GM12878 (cell line): ENCODE measurements at regions not wholly inside any gene's neighbourhood (a gene's known extent, or its start where the extent isn't known, plus 50 kb on each side); places are given as distances from the start of the nearest gene placed in this dataset.

ENCODE experiments used
- ATAC-seq: fragments of 200-7000 bp; cut with Tn5 transposase; 3 replicates; pipeline ENCODE4 v1.9.1; 2020; ENCODE audit warnings: mild to moderate bottlenecking, moderate library complexity
- BruUV-seq: library from RNA; stranded (reverse); fragments of 400-500 nt; replicated peaks from 2 replicates; lab custom pipeline; 2021; lab: Mats Ljungman, UMichigan
- CTCF ChIA-PET: fragments of 300-600 bp; sonication (Branson Sonifier 250); formaldehyde crosslinking; extraction: SDS; loops from one replicate; lab custom pipeline; 2021; ENCODE audit warnings: inconsistent platforms; lab: Yijun Ruan, JAX
- POLR2A ChIA-PET: fragments of 350-600 bp; formaldehyde crosslinking; extraction: SDS; loops from one replicate; lab custom pipeline; 2021; ENCODE audit warnings: inconsistent platforms; lab: Charles Lee
- RAD21 ChIA-PET: fragments of 300-600 bp; sonication (Branson Sonifier 250); formaldehyde crosslinking; loops from one replicate; lab custom pipeline; 2023; ENCODE audit warnings: antibody characterized with exemption; ENCODE audit not compliant: unreplicated experiment; lab: Charles Lee
- SMC1A ChIA-PET: fragments of 300-600 bp; sonication (Branson Sonifier 250); formaldehyde crosslinking; loops from one replicate; lab custom pipeline; 2023; ENCODE audit not compliant: unreplicated experiment, uncharacterized antibody; lab: Charles Lee
- DNase-seq: peaks from one replicate; pipeline ENCODE4 v3.0.0-alpha.2; 2011; ENCODE audit warnings: low read depth, low spot score
- FAIRE-seq: peaks from 3 replicates; lab custom pipeline; 2011; peaks lifted over from hg19 to GRCh38; lab: Jason Lieb, UNC
- H2AFZ ChIP-seq: 2 replicates; pipeline ENCODE4 v1.6.0; 2011; ENCODE audit warnings: low read depth, low read length, control low read depth; ENCODE audit not compliant: control insufficient read depth
- H3K27ac ChIP-seq: 2 replicates; pipeline ENCODE4 v1.5.1; 2011; ENCODE audit warnings: control low read depth; ENCODE audit not compliant: control insufficient read depth, insufficient read depth
- H3K27me3 ChIP-seq, 2 experiments: replicated peaks in 1 of 2; 2 replicates each; pipeline versions ENCODE4 v1.6.0 to v1.6.1; 2011; ENCODE audit warnings: low read length in 1 of 2; ENCODE audit not compliant: control insufficient read depth in 2 of 2, insufficient read depth in 2 of 2
- H3K36me3 ChIP-seq, 2 experiments: 2 replicates each; pipeline ENCODE4 v1.5.1; 2011; ENCODE audit warnings: low read length in 1 of 2; ENCODE audit not compliant: control insufficient read depth in 2 of 2, insufficient read depth in 2 of 2
- H3K4me1 ChIP-seq: 2 replicates; pipeline ENCODE4 v1.6.1; 2011; ENCODE audit warnings: mild to moderate bottlenecking, low read length, moderate library complexity, mixed read lengths; ENCODE audit not compliant: control insufficient read depth, insufficient read depth
- H3K4me2 ChIP-seq: 2 replicates; pipeline ENCODE4 v1.6.0; 2011; ENCODE audit warnings: control low read depth; ENCODE audit not compliant: control insufficient read depth, insufficient read depth
- H3K4me3 ChIP-seq: fragments of 200-600 bp; sonication (generic); 2 replicates; pipeline ENCODE4 v1.5.1; 2016
- H3K79me2 ChIP-seq: 2 replicates; pipeline ENCODE4 v1.6.0; 2011; ENCODE audit warnings: low read length; ENCODE audit not compliant: control insufficient read depth, insufficient read depth
- H3K9ac ChIP-seq: 2 replicates; pipeline ENCODE4 v1.8.0; 2011; ENCODE audit warnings: low read length, control low read depth, mixed read lengths; ENCODE audit not compliant: control insufficient read depth, insufficient read depth
- H3K9me3 ChIP-seq: replicated peaks from 3 replicates; pipeline ENCODE4 v1.5.1; 2011; ENCODE audit warnings: mild to moderate bottlenecking, low read length; ENCODE audit not compliant: control insufficient read depth, insufficient read depth
- H4K20me1 ChIP-seq: 2 replicates; pipeline ENCODE4 v1.6.0; 2011; ENCODE audit not compliant: control insufficient read depth, insufficient read depth
- CTCF ChIP-seq, 3 experiments: IDR thresholded peaks in 2 of 3; conservative IDR thresholded peaks in 1 of 3; 2 replicates each; pipeline ENCODE4 v1.5.1; 2011; ENCODE audit warnings: low read depth in 3 of 3, low read length in 3 of 3, mild to moderate bottlenecking in 3 of 3, control low read depth in 2 of 3, moderate library complexity in 2 of 3, inconsistent platforms in 1 of 3, mixed read lengths in 1 of 3; ENCODE audit not compliant: control insufficient read depth in 2 of 3, insufficient read depth in 1 of 3; ENCODE audit errors: extremely low read depth in 1 of 3
- WGBS: methylation state at CpG from one replicate; pipeline ENCODE4 v1.1.6; 2016; ENCODE audit warnings: low lambda C conversion rate; ENCODE audit not compliant: insufficient replicate concordance, insufficient coverage; ENCODE audit errors: missing lambda C conversion rate; 5-methylcytosine and 5-hydroxymethylcytosine counted together
- in situ Hi-C: fragments of 300-500 bp; cut with MboI; formaldehyde crosslinking; loops from 9 replicates; pipeline ENCODE4 v1.14.3; 2018; ENCODE audit warnings: mixed read lengths
- intact Hi-C: fragments of 100-400 bp; cut with micrococcal nuclease; formaldehyde crosslinking; loops from one replicate; pipeline ENCODE4 v1.14.2; 2022; ENCODE audit not compliant: unreplicated experiment
- TF ChIP-seq, protein P1 (sequence below): fragments of 450-650 bp; IDR thresholded peaks from 2 replicates; pipeline ENCODE4 v1.6.1; 2016; ENCODE audit warnings: mild to moderate bottlenecking, moderate library complexity, borderline replicate concordance

GRCh38 chr5:86986837-86987236, 280.8 kb upstream of the RASA1 start:
- Histone ChIP-seq H4K20me1 (no peaks in the 10 kb centered on the region), H3K4me2 (no peak overlapping the region), H2AFZ (no peak overlapping the region), H3K9ac (no peak overlapping the region), H3K36me3 (no peaks in the 10 kb centered on the region), H3K79me2 (no peaks in the 10 kb centered on the region), H3K9me3 (no peaks in the 10 kb centered on the region), H3K4me3 (no peak overlapping the region), H3K27ac (no peak overlapping the region), H3K4me1 (no peaks in the 10 kb centered on the region), H3K27me3 (no peaks in the 10 kb centered on the region)
- SMC1A ChIA-PET = interaction anchor here (0.7 to 1.6 kb wide), 7 partner anchors 11 to 419 kb away, joined by 3 to 6 read pairs (median 4); no protein-coding TSS in a partner anchor
- CTCF ChIA-PET = interaction anchor here (0.6 to 1.8 kb wide), 8 partner anchors 11 to 419 kb away, joined by 3 to 9 read pairs (median 4); no protein-coding TSS in a partner anchor
- in situ Hi-C loops = no loop called here
- peak; percentile 23 for FAIRE-seq
- no peak for ATAC-seq
- POLR2A ChIA-PET = interaction anchor here (0.7 kb wide), 1 partner anchor 1192 kb away, joined by 3 read pairs; no protein-coding TSS in a partner anchor
- no peak for DNase-seq
- intact Hi-C loops = no loop called here
- RAD21 ChIA-PET = interaction anchor here (1.0 to 2.1 kb wide), 4 partner anchors 25 to 413 kb away, joined by 3 to 8 read pairs (median 4); no protein-coding TSS in a partner anchor
- no TSS peak for BruUV-seq
- 78% methylated on average over 3 of the region's 3 CpGs for WGBS
- peak in 1 of 3 experiments; percentile 14; a peak in 2 of 6 replicates for TF ChIP-seq CTCF (IDR thresholded peaks at IDR 0.05 in 2 of 3, conservative IDR thresholded peaks at IDR 0.05 in 1 of 3; ENCODE audit: control insufficient read depth in 2 of 3, extremely low read depth in 1 of 3, insufficient read depth in 1 of 3, low read depth in 3 of 3, low read length in 3 of 3)
- TF ChIP-seq, protein P1, sequence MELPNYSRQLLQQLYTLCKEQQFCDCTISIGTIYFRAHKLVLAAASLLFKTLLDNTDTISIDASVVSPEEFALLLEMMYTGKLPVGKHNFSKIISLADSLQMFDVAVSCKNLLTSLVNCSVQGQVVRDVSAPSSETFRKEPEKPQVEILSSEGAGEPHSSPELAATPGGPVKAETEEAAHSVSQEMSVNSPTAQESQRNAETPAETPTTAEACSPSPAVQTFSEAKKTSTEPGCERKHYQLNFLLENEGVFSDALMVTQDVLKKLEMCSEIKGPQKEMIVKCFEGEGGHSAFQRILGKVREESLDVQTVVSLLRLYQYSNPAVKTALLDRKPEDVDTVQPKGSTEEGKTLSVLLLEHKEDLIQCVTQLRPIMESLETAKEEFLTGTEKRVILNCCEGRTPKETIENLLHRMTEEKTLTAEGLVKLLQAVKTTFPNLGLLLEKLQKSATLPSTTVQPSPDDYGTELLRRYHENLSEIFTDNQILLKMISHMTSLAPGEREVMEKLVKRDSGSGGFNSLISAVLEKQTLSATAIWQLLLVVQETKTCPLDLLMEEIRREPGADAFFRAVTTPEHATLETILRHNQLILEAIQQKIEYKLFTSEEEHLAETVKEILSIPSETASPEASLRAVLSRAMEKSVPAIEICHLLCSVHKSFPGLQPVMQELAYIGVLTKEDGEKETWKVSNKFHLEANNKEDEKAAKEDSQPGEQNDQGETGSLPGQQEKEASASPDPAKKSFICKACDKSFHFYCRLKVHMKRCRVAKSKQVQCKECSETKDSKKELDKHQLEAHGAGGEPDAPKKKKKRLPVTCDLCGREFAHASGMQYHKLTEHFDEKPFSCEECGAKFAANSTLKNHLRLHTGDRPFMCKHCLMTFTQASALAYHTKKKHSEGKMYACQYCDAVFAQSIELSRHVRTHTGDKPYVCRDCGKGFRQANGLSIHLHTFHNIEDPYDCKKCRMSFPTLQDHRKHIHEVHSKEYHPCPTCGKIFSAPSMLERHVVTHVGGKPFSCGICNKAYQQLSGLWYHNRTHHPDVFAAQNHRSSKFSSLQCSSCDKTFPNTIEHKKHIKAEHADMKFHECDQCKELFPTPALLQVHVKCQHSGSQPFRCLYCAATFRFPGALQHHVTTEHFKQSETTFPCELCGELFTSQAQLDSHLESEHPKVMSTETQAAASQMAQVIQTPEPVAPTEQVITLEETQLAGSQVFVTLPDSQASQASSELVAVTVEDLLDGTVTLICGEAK = no peak
